Embryonic facial prominence (tissue), 1 donor: ENCODE measurements at regions not wholly inside any gene's neighbourhood (a gene's known extent, or its start where the extent isn't known, plus 50 kb on each side); places are given as distances from the start of the nearest gene placed in this dataset.

Experiments used
- DNase-seq: peaks from one replicate; pipeline ENCODE4 v3.0.0-alpha.2; 2016; ENCODE audit errors: extremely low spot score

- DNase-seq: no peak
These were observed 269.7 kb upstream of the FAR2 start for GRCh38 chr12:28879379-28879778.

GRCh38 chr12:28882444-28882843 is 266.6 kb upstream of the FAR2 start:
- no peak for DNase-seq

DNA sequence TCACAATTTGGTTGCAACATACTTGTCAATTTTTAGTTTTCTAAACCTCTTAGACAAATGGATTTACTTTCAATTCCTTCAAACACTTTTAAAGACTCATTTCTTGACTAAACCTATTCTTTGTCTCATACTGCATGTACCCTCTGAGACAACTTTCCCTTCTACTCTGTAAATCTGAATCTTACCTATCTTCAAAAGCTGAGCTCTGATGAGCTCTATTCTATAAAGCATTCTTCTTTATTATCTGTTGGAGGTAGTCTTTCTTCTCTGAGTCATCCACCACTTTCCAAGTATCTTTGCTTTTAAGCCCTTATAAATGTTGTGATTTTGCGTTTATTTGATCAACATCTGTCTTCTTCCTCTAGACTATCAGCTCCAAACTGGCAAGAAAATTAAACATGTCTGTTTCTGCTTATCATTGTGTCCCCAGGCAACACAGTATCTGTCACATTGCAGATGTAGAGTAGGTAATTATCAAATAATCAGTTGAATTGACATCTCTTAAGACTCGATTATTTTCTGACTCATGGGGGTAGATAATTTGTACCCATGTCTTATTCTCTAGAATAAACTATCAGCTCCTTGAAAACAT is 265.6 kb upstream of the FAR2 start:
- no peak for DNase-seq

- DNase-seq: no peak
These were observed 264.0 kb upstream of the FAR2 start for GRCh38 chr12:28884904-28885679.

- DNase-seq: no peak
These were observed 263.1 kb upstream of the FAR2 start for GRCh38 chr12:28885928-28886327.

DNA sequence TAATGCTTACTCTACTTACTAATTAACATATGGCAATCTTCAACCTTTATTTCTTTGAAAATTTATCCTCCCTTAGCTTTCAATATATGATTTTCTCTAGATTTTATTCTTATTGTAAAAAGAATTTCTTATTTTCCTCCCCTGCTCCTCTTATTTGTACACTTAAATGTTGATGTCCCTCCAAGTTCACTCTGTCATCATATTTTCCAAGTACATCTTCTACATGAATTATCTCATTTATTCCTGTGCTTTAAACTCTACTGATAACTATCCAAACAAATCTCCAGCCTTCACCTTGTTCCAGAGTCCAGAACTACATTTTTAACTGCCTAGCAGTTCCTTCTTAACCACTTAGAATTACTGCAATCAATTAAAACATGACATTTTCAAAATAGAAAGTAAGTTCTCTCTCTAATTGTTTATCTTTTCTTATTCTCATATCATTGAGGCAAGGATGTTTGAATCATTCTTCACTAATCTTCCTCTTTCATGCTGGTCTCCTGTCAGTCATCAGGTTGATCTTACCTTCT is 261.6 kb upstream of the FAR2 start:
- DNase-seq: no peak

DNA sequence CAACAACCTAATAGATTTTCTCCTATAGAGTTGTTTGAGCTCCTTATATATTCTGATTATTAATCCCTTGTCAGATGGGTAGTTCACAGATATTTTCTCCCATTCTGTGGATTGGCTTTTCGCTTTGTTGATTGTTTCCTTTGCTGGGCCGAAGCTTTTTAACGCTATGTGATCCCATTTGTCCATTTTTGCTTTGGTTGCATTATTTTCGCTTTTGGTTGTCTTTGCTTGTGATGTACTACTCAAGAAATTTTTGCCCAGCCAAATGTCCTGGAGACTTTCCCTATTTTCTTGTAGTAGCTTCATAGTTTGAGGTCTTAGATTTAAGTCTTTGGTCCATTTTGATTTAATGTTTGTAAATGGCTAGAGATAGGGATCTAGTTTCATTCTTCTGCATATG is 258.4 kb upstream of the FAR2 start:
- no peak for DNase-seq

DNA sequence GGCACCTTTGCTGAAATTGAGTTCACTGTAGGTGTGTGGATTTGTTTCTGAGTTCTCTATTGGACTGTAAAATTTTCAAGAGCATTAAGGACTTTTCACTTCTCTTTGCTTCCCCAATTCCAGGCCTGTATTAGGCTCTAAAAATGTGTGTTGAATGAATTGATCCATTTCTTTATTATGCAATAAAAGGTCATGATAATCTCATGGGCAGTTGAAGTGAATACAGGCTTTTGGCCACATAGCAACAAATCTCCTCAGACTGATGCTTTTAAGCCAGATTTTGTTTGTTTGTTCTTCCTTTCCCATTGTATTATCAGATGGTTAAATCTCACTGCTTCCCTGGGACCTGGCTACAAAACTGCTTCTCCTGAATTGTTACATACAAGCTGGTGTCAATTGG is 258.0 kb upstream of the FAR2 start:
- DNase-seq: no peak

- DNase-seq: no peak
These were observed 255.7 kb upstream of the FAR2 start for GRCh38 chr12:28893365-28893764.

GRCh38 chr12:28893856-28894255 is 255.2 kb upstream of the FAR2 start:
- DNase-seq: no peak

DNA sequence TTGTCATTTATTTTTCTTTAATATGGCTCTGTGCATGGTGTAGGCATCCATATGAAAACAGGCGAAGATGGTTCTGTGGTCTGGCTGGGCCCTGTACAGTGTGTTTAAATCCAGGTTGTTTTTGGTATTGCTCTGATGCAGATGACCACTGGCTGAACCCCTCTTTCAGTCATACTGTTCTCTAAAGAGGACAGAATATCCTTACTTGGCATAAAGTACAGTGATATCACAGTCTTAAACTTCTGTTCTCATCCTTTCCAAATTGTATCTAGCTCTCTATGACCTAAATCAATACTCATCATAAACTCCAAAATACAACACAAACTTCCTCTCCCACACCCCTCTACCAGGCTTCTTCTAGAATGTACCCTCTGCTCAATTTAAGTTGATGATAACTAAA is 252.7 kb upstream of the FAR2 start:
- DNase-seq: no peak

- no peak for DNase-seq
These were observed 251.0 kb upstream of the FAR2 start for GRCh38 chr12:28898038-28898437.

GRCh38 chr12:28899951-28900350 is 249.1 kb upstream of the FAR2 start:
- DNase-seq: no peak

GRCh38 chr12:28905220-28905955 is 243.7 kb upstream of the FAR2 start:
- no peak for DNase-seq

DNA sequence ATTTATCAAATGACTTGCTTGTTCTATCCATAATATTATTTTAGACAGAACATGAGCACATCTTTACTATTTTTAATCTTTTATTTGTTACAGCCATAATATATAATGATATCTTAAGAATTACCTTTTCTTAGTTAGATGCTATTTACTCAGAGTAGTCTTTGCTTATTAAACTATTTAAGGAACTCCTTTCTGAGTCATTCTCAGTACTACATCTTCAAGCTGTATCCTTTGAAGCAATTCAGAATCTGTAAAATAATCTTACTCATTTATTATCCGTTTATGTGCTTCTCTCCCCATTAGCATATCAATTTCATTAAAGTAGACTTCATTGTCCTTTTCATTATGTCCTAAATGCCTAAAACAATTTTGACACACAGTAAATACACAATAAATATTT is 240.4 kb upstream of the FAR2 start:
- no peak for DNase-seq

DNA sequence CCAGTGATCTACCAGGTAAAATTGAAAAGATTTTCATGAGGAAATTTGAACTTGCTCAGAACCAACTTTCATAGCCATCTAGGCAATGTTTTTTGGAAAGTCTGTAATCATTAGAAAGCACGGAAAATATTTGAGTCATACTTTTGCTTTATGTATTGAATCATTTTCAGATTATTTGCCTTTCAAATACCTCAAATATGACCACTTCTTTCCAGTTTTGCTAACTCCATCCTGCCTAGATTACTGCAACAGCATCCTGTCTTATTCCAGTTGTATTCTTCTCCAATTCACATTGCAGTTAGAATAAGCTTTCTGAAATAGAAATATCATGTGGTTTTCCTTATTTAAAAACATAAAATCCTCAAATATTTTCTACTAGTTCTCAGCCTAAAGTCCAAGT is 239.8 kb upstream of the FAR2 start:
- no peak for DNase-seq

- DNase-seq: no peak
These were observed 223.2 kb upstream of the FAR2 start for GRCh38 chr12:28925719-28926376.

- DNase-seq: no peak
These were observed 218.4 kb upstream of the FAR2 start for GRCh38 chr12:28930704-28931103.

GRCh38 chr12:28933176-28933575 is 215.9 kb upstream of the FAR2 start:
- DNase-seq: no peak

GRCh38 chr12:28933864-28934527 is 215.1 kb upstream of the FAR2 start:
- DNase-seq: no peak

DNA sequence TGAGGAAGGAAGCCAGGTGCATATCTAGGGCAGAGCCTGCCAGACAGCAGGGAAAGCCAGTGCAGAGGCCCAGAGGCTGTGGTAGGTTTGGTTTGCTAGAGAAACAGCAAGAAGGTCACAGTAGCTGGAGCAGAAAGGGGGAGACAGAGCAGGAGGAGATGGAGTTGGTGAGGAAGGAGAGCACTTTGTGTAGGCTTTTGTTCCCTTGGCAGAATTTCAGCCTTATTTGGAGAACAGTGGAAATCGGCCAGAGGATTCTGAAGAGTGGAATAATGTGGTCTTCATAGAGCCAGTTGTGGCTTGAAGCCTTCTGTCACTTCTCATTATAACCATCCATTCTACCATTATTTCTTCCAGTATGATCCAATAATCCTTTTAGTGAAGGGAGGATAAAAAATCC is 212.9 kb upstream of the FAR2 start:
- no peak for DNase-seq

- no peak for DNase-seq
These were observed 212.4 kb upstream of the FAR2 start for GRCh38 chr12:28936711-28937110.
